GM18868 (cell line): ENCODE measurements at regions not wholly inside any gene's neighbourhood (a gene's known extent, or its start where the extent isn't known, plus 50 kb on each side); places are given as distances from the start of the nearest gene placed in this dataset.

Experiments
- ATAC-seq: cut with Tn5 transposase; IDR thresholded peaks from one replicate; pipeline ENCODE4 v1.9.1; 2021; ENCODE audit warnings: mild to moderate bottlenecking, moderate library complexity; ENCODE audit not compliant: unreplicated experiment

GRCh38 chr17:68812876-68813584 lies 142.2 kb downstream of the ABCA8 start:
- ATAC-seq, result no peak

GRCh38 chr17:68809148-68809547 lies 146.0 kb downstream of the ABCA8 start:
- no peak for ATAC-seq

- no peak for ATAC-seq
These were observed 147.0 kb downstream of the ABCA8 start for GRCh38 chr17:68807998-68808772.

- ATAC-seq, result no peak
These were observed 149.6 kb downstream of the ABCA8 start for GRCh38 chr17:68805609-68806008.

- no peak for ATAC-seq
These were observed 150.2 kb downstream of the ABCA8 start for GRCh38 chr17:68804777-68805520.

GRCh38 chr17:68803164-68803929 lies 151.8 kb downstream of the ABCA8 start:
- no peak for ATAC-seq

GRCh38 chr17:68801335-68802247 lies 153.6 kb downstream of the ABCA8 start:
- no peak for ATAC-seq

GRCh38 chr17:68800751-68801150 lies 154.4 kb downstream of the ABCA8 start:
- ATAC-seq, result no peak

- peak; percentile 60 for ATAC-seq
These were observed 160.4 kb downstream of the ABCA8 start for GRCh38 chr17:68794636-68795434.

GRCh38 chr17:68792873-68793272 lies 162.3 kb downstream of the ABCA8 start:
- no peak for ATAC-seq

- no peak for ATAC-seq
These were observed 163.0 kb downstream of the ABCA8 start for GRCh38 chr17:68792042-68792685.

GRCh38 chr17:68790931-68791330 lies 164.3 kb downstream of the ABCA8 start:
- ATAC-seq, result no peak

GRCh38 chr17:68790492-68790891 lies 164.7 kb downstream of the ABCA8 start:
- no peak for ATAC-seq

- ATAC-seq, result no peak
These were observed 165.8 kb downstream of the ABCA8 start for GRCh38 chr17:68789203-68789962.

- ATAC-seq, result no peak
These were observed 169.4 kb downstream of the ABCA8 start for GRCh38 chr17:68785565-68786486.

- no peak for ATAC-seq
These were observed 170.8 kb downstream of the ABCA8 start for GRCh38 chr17:68784431-68784830.

GRCh38 chr17:68783861-68784260 lies 171.3 kb downstream of the ABCA8 start:
- no peak for ATAC-seq
